ENCODE measurements at regions not wholly inside any gene's neighbourhood (a gene's known extent, or its start where the extent isn't known, plus 50 kb on each side); places are given as distances from the start of the nearest gene placed in this dataset.

DNA sequence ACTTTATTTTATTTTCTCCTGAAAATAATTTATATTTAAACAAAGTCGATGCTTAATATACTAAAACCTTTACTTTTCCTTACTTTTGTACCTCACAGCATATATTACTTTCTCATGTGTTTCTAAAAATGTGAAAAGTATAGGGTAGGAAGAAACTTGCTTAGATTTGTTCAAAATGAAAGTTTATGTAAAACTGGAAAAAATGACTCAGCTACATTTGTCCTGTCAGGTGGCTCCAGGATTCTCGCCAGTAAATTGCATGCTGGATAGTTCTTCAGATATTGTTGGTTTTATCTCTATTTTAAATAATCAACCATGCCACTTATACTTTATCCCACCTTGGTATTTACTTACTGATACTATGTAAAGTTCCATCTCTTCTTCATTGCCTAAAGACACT, 159.2 kb upstream of the NDST4 start:
- no peak for TF ChIP-seq CTCF (IDR thresholded peaks at IDR 0.05 in 8 of 11, conservative IDR thresholded peaks at IDR 0.05 in 3 of 11)
- no peak for TF ChIP-seq POLR2A (IDR thresholded peaks at IDR 0.05)
